Nephron progenitor cell (in vitro differentiated cells): ENCODE measurements at regions not wholly inside any gene's neighbourhood (a gene's known extent, or its start where the extent isn't known, plus 50 kb on each side); places are given as distances from the start of the nearest gene placed in this dataset.

Experiments
- DNase-seq: peaks from one replicate; pipeline ENCODE4 v3.0.0; 2021
- H3K27ac Mint-ChIP-seq: 2 replicates; pipeline ENCODE4 v1.8.0; 2021; ENCODE audit warnings: mild to moderate bottlenecking, moderate library complexity, mixed read lengths
- H3K27me3 Mint-ChIP-seq: 2 replicates; pipeline ENCODE4 v1.8.0; 2021; ENCODE audit warnings: mild to moderate bottlenecking, low read depth, mixed read lengths; ENCODE audit not compliant: poor library complexity
- H3K36me3 Mint-ChIP-seq: 2 replicates; pipeline ENCODE4 v1.8.0; 2021; ENCODE audit warnings: low read depth, mixed read lengths
- H3K4me1 Mint-ChIP-seq: 2 replicates; pipeline ENCODE4 v1.8.0; 2021; ENCODE audit warnings: mixed read lengths
- H3K4me3 Mint-ChIP-seq: 2 replicates; pipeline ENCODE4 v1.8.0; 2021; ENCODE audit warnings: mild to moderate bottlenecking, moderate library complexity, mixed read lengths
- H3K9me3 Mint-ChIP-seq: 2 replicates; pipeline ENCODE4 v1.8.0; 2021; ENCODE audit warnings: mild to moderate bottlenecking, moderate library complexity, mixed read lengths
- CTCF ChIP-seq: fragments of 200-600 bp; sonication (generic); IDR thresholded peaks from 2 replicates; pipeline ENCODE4 v1.5.0; 2021; ENCODE audit warnings: antibody characterized with exemption

GRCh38 chr18:40371673-40372072, 1583.4 kb upstream of the PIK3C3 start:
- no peaks in the 10 kb centered on the region for H3K27me3 Mint-ChIP-seq
- no peak for DNase-seq
- no peaks in the 10 kb centered on the region for H3K36me3 Mint-ChIP-seq
- no peaks in the 10 kb centered on the region for H3K9me3 Mint-ChIP-seq
- no peak overlapping the region for H3K27ac Mint-ChIP-seq
- no peak for TF ChIP-seq CTCF
- H3K4me1 Mint-ChIP-seq: peaks cover 4% of the 10 kb centered on the region
- no peak overlapping the region for H3K4me3 Mint-ChIP-seq

- no peak for DNase-seq
- no peaks in the 10 kb centered on the region for H3K36me3 Mint-ChIP-seq
- H3K27ac Mint-ChIP-seq: no peak overlapping the region
- H3K9me3 Mint-ChIP-seq: no peaks in the 10 kb centered on the region
- H3K4me3 Mint-ChIP-seq: no peak overlapping the region
- no peaks in the 10 kb centered on the region for H3K27me3 Mint-ChIP-seq
- no peak for TF ChIP-seq CTCF
- H3K4me1 Mint-ChIP-seq: no peaks in the 10 kb centered on the region
Observed at GRCh38 chr18:40367576-40367975, 1587.5 kb upstream of the PIK3C3 start.

GRCh38 chr18:40366521-40366920, 1588.5 kb upstream of the PIK3C3 start:
- Mint-ChIP-seq H3K36me3 (no peaks in the 10 kb centered on the region), H3K27me3 (no peaks in the 10 kb centered on the region), H3K9me3 (no peaks in the 10 kb centered on the region), H3K4me1 (no peaks in the 10 kb centered on the region), H3K4me3 (no peak overlapping the region), H3K27ac (no peak overlapping the region)
- TF ChIP-seq CTCF: no peak
- no peak for DNase-seq

GRCh38 chr18:40365526-40365925, 1589.5 kb upstream of the PIK3C3 start:
- Mint-ChIP-seq H3K36me3 (no peaks in the 10 kb centered on the region), H3K27ac (no peak overlapping the region), H3K27me3 (no peaks in the 10 kb centered on the region), H3K4me3 (no peak overlapping the region), H3K4me1 (no peaks in the 10 kb centered on the region), H3K9me3 (no peaks in the 10 kb centered on the region)
- no peak for DNase-seq
- TF ChIP-seq CTCF: no peak

GRCh38 chr18:40360558-40360957, 1594.5 kb upstream of the PIK3C3 start:
- DNase-seq: no peak
- no peak overlapping the region for H3K27ac Mint-ChIP-seq
- no peaks in the 10 kb centered on the region for H3K9me3 Mint-ChIP-seq
- no peak for TF ChIP-seq CTCF
- no peaks in the 10 kb centered on the region for H3K27me3 Mint-ChIP-seq
- no peak overlapping the region for H3K4me3 Mint-ChIP-seq
- peaks cover 13% of the 10 kb centered on the region for H3K4me1 Mint-ChIP-seq
- no peaks in the 10 kb centered on the region for H3K36me3 Mint-ChIP-seq

GRCh38 chr18:40357536-40357935, 1597.5 kb upstream of the PIK3C3 start:
- peaks cover 17% of the 10 kb centered on the region for H3K4me1 Mint-ChIP-seq
- TF ChIP-seq CTCF: no peak
- no peak for DNase-seq

More at GRCh38 chr18:40357536-40357935, 1597.5 kb upstream of the PIK3C3 start:
- H3K27me3 Mint-ChIP-seq: no peaks in the 10 kb centered on the region
- H3K36me3 Mint-ChIP-seq: no peaks in the 10 kb centered on the region
- no peaks in the 10 kb centered on the region for H3K9me3 Mint-ChIP-seq
- H3K27ac Mint-ChIP-seq: no peak overlapping the region
- no peak overlapping the region for H3K4me3 Mint-ChIP-seq
